MM.1S (cell line): ENCODE measurements at regions not wholly inside any gene's neighbourhood (a gene's known extent, or its start where the extent isn't known, plus 50 kb on each side); places are given as distances from the start of the nearest gene placed in this dataset.

Experiments used
- DNase-seq: peaks from one replicate; pipeline ENCODE4 v3.0.0-alpha.2; 2015
- H2AFZ ChIP-seq: fragments of 300-600 bp; sonication (generic); 2 replicates; pipeline ENCODE4 v1.6.0; 2016; ENCODE audit warnings: antibody characterized with exemption, low read length
- H3F3A ChIP-seq: fragments of 300-600 bp; sonication (generic); 2 replicates; pipeline ENCODE4 v1.6.1; 2016; ENCODE audit warnings: mild to moderate bottlenecking, antibody characterized with exemption, low read length, moderate library complexity, mixed read lengths; ENCODE audit not compliant: insufficient read depth
- H3K27ac ChIP-seq: fragments of 300-600 bp; sonication (generic); 2 replicates; pipeline ENCODE4 v1.5.1; 2016; ENCODE audit warnings: mild to moderate bottlenecking, low read length
- H3K27me3 ChIP-seq: fragments of 300-600 bp; sonication (generic); replicated peaks from 2 replicates; pipeline ENCODE4 v1.6.0; 2016; ENCODE audit warnings: low read length; ENCODE audit not compliant: insufficient read depth
- H3K36me3 ChIP-seq: fragments of 300-600 bp; sonication (generic); replicated peaks from 2 replicates; pipeline ENCODE4 v1.6.1; 2016; ENCODE audit warnings: mild to moderate bottlenecking, low read length, mixed read lengths; ENCODE audit not compliant: insufficient read depth
- H3K4me1 ChIP-seq: fragments of 300-600 bp; sonication (generic); 2 replicates; pipeline ENCODE4 v1.6.1; 2016; ENCODE audit warnings: low read length, mixed read lengths
- H3K4me2 ChIP-seq: fragments of 300-600 bp; sonication (generic); 2 replicates; pipeline ENCODE4 v1.6.0; 2016; ENCODE audit warnings: low read depth, low read length
- H3K4me3 ChIP-seq: fragments of 300-600 bp; sonication (generic); 2 replicates; pipeline ENCODE4 v1.5.1; 2016; ENCODE audit warnings: low read length, mixed read lengths
- H3K79me2 ChIP-seq: fragments of 300-600 bp; sonication (generic); 2 replicates; pipeline ENCODE4 v1.6.1; 2016; ENCODE audit warnings: mixed run types, low read length, mixed read lengths
- H3K9ac ChIP-seq: fragments of 300-600 bp; sonication (generic); 2 replicates; pipeline ENCODE4 v1.6.1; 2016; ENCODE audit warnings: low read length, mixed read lengths
- H3K9me2 ChIP-seq: fragments of 300-600 bp; sonication (generic); replicated peaks from 2 replicates; pipeline ENCODE4 v1.6.1; 2016; ENCODE audit warnings: mild to moderate bottlenecking, low read length, mixed read lengths; ENCODE audit not compliant: insufficient read depth
- H3K9me3 ChIP-seq: fragments of 300-600 bp; sonication (generic); replicated peaks from 2 replicates; pipeline ENCODE4 v1.6.1; 2016; ENCODE audit warnings: mild to moderate bottlenecking, low read length, mixed read lengths; ENCODE audit not compliant: insufficient read depth
- H4K20me1 ChIP-seq: fragments of 300-600 bp; sonication (generic); 2 replicates; pipeline ENCODE4 v1.6.1; 2016; ENCODE audit warnings: mild to moderate bottlenecking, low read length, moderate library complexity, mixed read lengths; ENCODE audit not compliant: insufficient read depth
- CTCF ChIP-seq: fragments of 300-600 bp; sonication (generic); IDR thresholded peaks from 2 replicates; pipeline ENCODE4 v1.5.1; 2016; ENCODE audit warnings: antibody characterized with exemption, low read length, mixed read lengths
- EZH2 ChIP-seq: fragments of 300-600 bp; sonication (generic); optimal IDR thresholded peaks from 2 replicates; pipeline ENCODE3; 2017; ENCODE audit warnings: low read depth, mild to moderate bottlenecking, antibody characterized with exemption, low read length, mixed read lengths
- EZH2phosphoT487 ChIP-seq: fragments of 300-600 bp; sonication (generic); IDR thresholded peaks from 2 replicates; pipeline ENCODE4 v1.6.1; 2018; ENCODE audit warnings: antibody characterized with exemption, low read length

GRCh38 chr17:12509801-12510200 is 155.9 kb upstream of the MYOCD start:
- H3K4me3 ChIP-seq: no peak overlapping the region

DNA sequence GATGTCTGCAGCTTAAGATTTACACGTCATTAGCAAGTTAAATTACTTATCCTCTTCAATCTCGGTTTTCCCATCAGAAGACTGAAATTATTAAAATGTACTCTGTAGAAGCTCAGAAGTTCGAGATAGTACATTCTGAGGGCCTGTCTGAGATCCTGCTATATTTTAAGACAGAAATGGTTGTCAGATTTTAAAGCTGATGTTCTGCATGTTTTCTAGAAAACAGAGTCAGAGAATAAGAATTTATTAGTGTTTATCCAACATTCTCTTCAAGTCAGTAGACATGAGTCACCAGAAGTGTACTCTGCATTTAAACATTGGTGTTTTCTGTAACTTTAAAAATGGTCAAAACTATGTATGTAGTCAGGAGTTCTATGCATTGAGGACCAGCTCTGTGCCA is 155.2 kb upstream of the MYOCD start:
- Histone ChIP-seq H3K4me3 (no peak overlapping the region), H3K9me2 (no peaks in the 10 kb centered on the region), H3K27me3 (no peaks in the 10 kb centered on the region), H3K9me3 (no peaks in the 10 kb centered on the region), H3K79me2 (no peaks in the 10 kb centered on the region), H4K20me1 (no peaks in the 10 kb centered on the region), H3K4me2 (no peak overlapping the region), H3K9ac (no peak overlapping the region), H3K36me3 (no peaks in the 10 kb centered on the region), H3K27ac (no peak overlapping the region), H2AFZ (no peak overlapping the region), H3K4me1 (no peaks in the 10 kb centered on the region), H3F3A (no peaks in the 10 kb centered on the region)
- DNase-seq: no peak
- TF ChIP-seq EZH2 (no peak), CTCF (no peak), EZH2phosphoT487 (no peak)

More at GRCh38 chr17:12509801-12510200, 155.9 kb upstream of the MYOCD start:
- Histone ChIP-seq H3K79me2 (no peaks in the 10 kb centered on the region), H4K20me1 (no peaks in the 10 kb centered on the region), H3K9me2 (no peaks in the 10 kb centered on the region), H3F3A (no peaks in the 10 kb centered on the region), H3K27me3 (no peaks in the 10 kb centered on the region), H3K36me3 (no peaks in the 10 kb centered on the region), H3K4me1 (no peaks in the 10 kb centered on the region), H3K4me2 (no peak overlapping the region), H2AFZ (no peak overlapping the region), H3K9me3 (no peaks in the 10 kb centered on the region), H3K9ac (no peak overlapping the region), H3K27ac (no peak overlapping the region)
- DNase-seq: no peak
- TF ChIP-seq CTCF (no peak), EZH2 (no peak), EZH2phosphoT487 (no peak)

GRCh38 chr17:12512694-12513355 is 152.9 kb upstream of the MYOCD start:
- Histone ChIP-seq H3K9me2 (no peaks in the 10 kb centered on the region), H3K4me1 (no peaks in the 10 kb centered on the region), H4K20me1 (no peaks in the 10 kb centered on the region), H3K79me2 (no peaks in the 10 kb centered on the region), H2AFZ (no peak overlapping the region), H3K27ac (no peak overlapping the region), H3K36me3 (no peaks in the 10 kb centered on the region), H3K9me3 (no peaks in the 10 kb centered on the region), H3K27me3 (no peaks in the 10 kb centered on the region), H3K4me2 (no peak overlapping the region), H3K9ac (no peak overlapping the region), H3F3A (no peaks in the 10 kb centered on the region), H3K4me3 (no peak overlapping the region)
- TF ChIP-seq EZH2phosphoT487 (no peak), CTCF (no peak), EZH2 (no peak)
- DNase-seq: no peak
